Vagina (tissue), 2 donors: ENCODE measurements at regions not wholly inside any gene's neighbourhood (a gene's known extent, or its start where the extent isn't known, plus 50 kb on each side); places are given as distances from the start of the nearest gene placed in this dataset.

Experiments used
- DNase-seq, 2 donors: peaks; one replicate each; pipeline ENCODE4 v3.0.0-alpha.2; 2017; ENCODE audit errors: extremely low spot score in 2 of 2
- H3K27ac ChIP-seq: fragments of 200-600 bp; sonication (generic); one replicate; pipeline ENCODE4 v1.5.1; 2019
- H3K27me3 ChIP-seq: fragments of 200-600 bp; sonication (generic); one replicate; pipeline ENCODE4 v1.5.1; 2019
- H3K36me3 ChIP-seq, 2 donors: fragments of 200-600 bp; sonication (generic); one replicate each; pipeline ENCODE4 v1.5.1; 2017 to 2019
- H3K4me1 ChIP-seq: fragments of 200-600 bp; sonication (generic); one replicate; pipeline ENCODE4 v1.5.1; 2019
- H3K4me3 ChIP-seq, 2 donors: fragments of 200-600 bp; sonication (generic); 1 replicate in 1 of 2; 2 replicates in 1 of 2; pipeline ENCODE4 v1.5.1; 2016 to 2019
- H3K9me3 ChIP-seq: fragments of 200-600 bp; sonication (generic); one replicate; pipeline ENCODE4 v1.5.1; 2019
- CTCF ChIP-seq, 3 experiments: fragments of 450-650 bp in 2 of 3; fragments of 200-600 bp in 1 of 3; sonication (generic) in 1 of 3; IDR thresholded peaks; one replicate each; pipeline ENCODE4 v1.5.1; 2017 to 2019; ENCODE audit warnings: antibody characterized with exemption in 3 of 3, mild to moderate bottlenecking in 2 of 3, moderate library complexity in 2 of 3
- POLR2A ChIP-seq, 2 donors: fragments of 450-650 bp; IDR thresholded peaks; one replicate each; pipeline ENCODE4 v1.6.1; 2017; ENCODE audit warnings: antibody characterized with exemption in 2 of 2, mild to moderate bottlenecking in 2 of 2, moderate library complexity in 2 of 2
- POLR2AphosphoS5 ChIP-seq, 2 donors: sonication (generic); formaldehyde crosslinking; IDR thresholded peaks; one replicate each; pipeline ENCODE4 v1.9.0; 2017; ENCODE audit warnings: antibody characterized with exemption in 2 of 2, mild to moderate bottlenecking in 2 of 2, low read depth in 1 of 2; ENCODE audit not compliant: insufficient read depth in 1 of 2
- intact Hi-C: fragments of 100-400 bp; cut with DNase I; formaldehyde crosslinking; loops from one replicate; pipeline ENCODE4 v1.15.1; 2023

GRCh38 chr3:127410678-127411077 lies 122.8 kb upstream of the PRR20G start:
- intact Hi-C loops, result no loop called here
- peak; percentile 65 to 88 for DNase-seq
- H3K36me3 ChIP-seq, result no peaks in the 10 kb centered on the region
- H3K27me3 ChIP-seq, result no peaks in the 10 kb centered on the region
- H3K4me3 ChIP-seq, result no peak overlapping the region
- H3K4me1 ChIP-seq, result no peaks in the 10 kb centered on the region
- H3K9me3 ChIP-seq, result no peaks in the 10 kb centered on the region
- no peak for TF ChIP-seq POLR2A (IDR thresholded peaks at IDR 0.05)
- no peak for TF ChIP-seq POLR2AphosphoS5 (IDR thresholded peaks at IDR 0.05; ENCODE audit: insufficient read depth in 1 of 2, low read depth in 1 of 2)
- H3K27ac ChIP-seq, result no peak overlapping the region

- no peak for TF ChIP-seq POLR2AphosphoS5 (IDR thresholded peaks at IDR 0.05; ENCODE audit: insufficient read depth in 1 of 2, low read depth in 1 of 2)
- TF ChIP-seq POLR2A (IDR thresholded peaks at IDR 0.05), result no peak
- no peak for TF ChIP-seq CTCF (IDR thresholded peaks at IDR 0.05)
- H3K27ac ChIP-seq, result no peak overlapping the region
- no peaks in the 10 kb centered on the region for H3K36me3 ChIP-seq
- no peaks in the 10 kb centered on the region for H3K27me3 ChIP-seq
- intact Hi-C loops, result no loop called here
- no peaks in the 10 kb centered on the region for H3K4me1 ChIP-seq
- DNase-seq, result peak; percentile 44 to 93
- no peak overlapping the region for H3K4me3 ChIP-seq
- no peaks in the 10 kb centered on the region for H3K9me3 ChIP-seq
Measured at GRCh38 chr3:127410137-127410488, 122.3 kb upstream of the PRR20G start.

- Histone ChIP-seq H3K4me3 (no peak overlapping the region), H3K27ac (no peak overlapping the region), H3K4me1 (no peaks in the 10 kb centered on the region), H3K36me3 (no peaks in the 10 kb centered on the region), H3K9me3 (no peaks in the 10 kb centered on the region), H3K27me3 (no peaks in the 10 kb centered on the region)
- peak; percentile 67 to 88 for DNase-seq
- TF ChIP-seq POLR2AphosphoS5 (IDR thresholded peaks at IDR 0.05; ENCODE audit: insufficient read depth in 1 of 2, low read depth in 1 of 2) (no peak), POLR2A (IDR thresholded peaks at IDR 0.05) (no peak), CTCF (IDR thresholded peaks at IDR 0.05) (no peak)
- intact Hi-C loops, result no loop called here
Measured at GRCh38 chr3:127409421-127410136, 121.7 kb upstream of the PRR20G start.

- intact Hi-C loops, result no loop called here
- no peaks in the 10 kb centered on the region for H3K9me3 ChIP-seq
- DNase-seq, result peak; percentile 44 to 94
- no peaks in the 10 kb centered on the region for H3K36me3 ChIP-seq
- no peak overlapping the region for H3K4me3 ChIP-seq
- H3K27ac ChIP-seq, result no peak overlapping the region
- no peaks in the 10 kb centered on the region for H3K4me1 ChIP-seq
- TF ChIP-seq POLR2A (IDR thresholded peaks at IDR 0.05), result no peak
- TF ChIP-seq CTCF (IDR thresholded peaks at IDR 0.05), result no peak
- TF ChIP-seq POLR2AphosphoS5 (IDR thresholded peaks at IDR 0.05; ENCODE audit: insufficient read depth in 1 of 2, low read depth in 1 of 2), result no peak
- no peaks in the 10 kb centered on the region for H3K27me3 ChIP-seq
Measured at GRCh38 chr3:127408684-127409420, 121.0 kb upstream of the PRR20G start.

GRCh38 chr3:127408022-127408683 lies 120.3 kb upstream of the PRR20G start:
- H3K27me3 ChIP-seq, result no peaks in the 10 kb centered on the region
- intact Hi-C loops, result no loop called here
- no peak overlapping the region for H3K4me3 ChIP-seq
- TF ChIP-seq CTCF (IDR thresholded peaks at IDR 0.05), result no peak
- TF ChIP-seq POLR2A (IDR thresholded peaks at IDR 0.05), result no peak
- TF ChIP-seq POLR2AphosphoS5 (IDR thresholded peaks at IDR 0.05; ENCODE audit: insufficient read depth in 1 of 2, low read depth in 1 of 2), result no peak
- peak; percentile 65 to 72 for DNase-seq
- no peaks in the 10 kb centered on the region for H3K9me3 ChIP-seq
- H3K27ac ChIP-seq, result no peak overlapping the region
- H3K36me3 ChIP-seq, result no peaks in the 10 kb centered on the region
- no peaks in the 10 kb centered on the region for H3K4me1 ChIP-seq
